Cardiac muscle cell (in vitro differentiated cells and primary cell): ENCODE measurements at regions not wholly inside any gene's neighbourhood (a gene's known extent, or its start where the extent isn't known, plus 50 kb on each side); places are given as distances from the start of the nearest gene placed in this dataset.

ENCODE experiments used
- DNase-seq, 2 donors: peaks; one replicate each; pipeline versions ENCODE4 v3.0.0 to v3.0.0-alpha.2; 2010 to 2017; ENCODE audit warnings: low read depth in 1 of 2, low spot score in 1 of 2
- H3K27ac ChIP-seq: fragments of 200-600 bp; sonication (generic); 2 replicates; pipeline ENCODE4 v1.5.1; 2016
- H3K27me3 ChIP-seq: fragments of 200-600 bp; sonication (generic); 2 replicates; pipeline ENCODE4 v1.6.0; 2016; ENCODE audit warnings: control low read depth
- H3K36me3 ChIP-seq: fragments of 200-600 bp; sonication (generic); 2 replicates; pipeline ENCODE4 v1.5.1; 2016; ENCODE audit warnings: control low read depth
- H3K4me1 ChIP-seq: fragments of 200-600 bp; sonication (generic); 2 replicates; pipeline ENCODE4 v1.8.1; 2017; ENCODE audit warnings: low read depth, mild to moderate bottlenecking, mixed run types
- H3K4me3 ChIP-seq: fragments of 200-600 bp; sonication (generic); 2 replicates; pipeline ENCODE4 v1.5.1; 2016; ENCODE audit warnings: mild to moderate bottlenecking
- H3K9me3 ChIP-seq: fragments of 200-600 bp; sonication (generic); 2 replicates; pipeline ENCODE4 v1.5.1; 2017; ENCODE audit warnings: low read depth, mild to moderate bottlenecking, control low read depth
- CTCF ChIP-seq: IDR thresholded peaks from 2 replicates; pipeline ENCODE4 v1.5.1; 2012; ENCODE audit warnings: low read depth, mild to moderate bottlenecking, low read length

- no peak for TF ChIP-seq CTCF
- Histone ChIP-seq H3K27ac (no peak overlapping the region), H3K27me3 (no peaks in the 10 kb centered on the region), H3K4me3 (no peak overlapping the region), H3K36me3 (no peaks in the 10 kb centered on the region), H3K4me1 (no peaks in the 10 kb centered on the region), H3K9me3 (no peaks in the 10 kb centered on the region)
- peak in 1 of 2 donors; percentile 2 for DNase-seq
Observed at GRCh38 chr13:106873810-106874209, 305.9 kb upstream of the ARGLU1 start.

GRCh38 chr13:106867249-106867648 is 299.3 kb upstream of the ARGLU1 start:
- H3K9me3 ChIP-seq: no peaks in the 10 kb centered on the region
- no peaks in the 10 kb centered on the region for H3K36me3 ChIP-seq
- no peak for TF ChIP-seq CTCF
- H3K27ac ChIP-seq: no peak overlapping the region
- peak in 1 of 2 donors; percentile 11 for DNase-seq
- H3K4me1 ChIP-seq: no peaks in the 10 kb centered on the region
- H3K4me3 ChIP-seq: no peak overlapping the region
- no peaks in the 10 kb centered on the region for H3K27me3 ChIP-seq

GRCh38 chr13:106865716-106866440 is 297.9 kb upstream of the ARGLU1 start:
- no peak overlapping the region for H3K4me3 ChIP-seq
- DNase-seq: no peak

GRCh38 chr13:106859533-106859904 is 291.6 kb upstream of the ARGLU1 start:
- no peaks in the 10 kb centered on the region for H3K9me3 ChIP-seq
- peaks cover 6% of the 10 kb centered on the region for H3K4me1 ChIP-seq
- H3K4me3 ChIP-seq: no peak overlapping the region
- H3K27ac ChIP-seq: no peak overlapping the region
- H3K36me3 ChIP-seq: no peaks in the 10 kb centered on the region
- no peaks in the 10 kb centered on the region for H3K27me3 ChIP-seq
- no peak for DNase-seq
- no peak for TF ChIP-seq CTCF

More at GRCh38 chr13:106865716-106866440, 297.9 kb upstream of the ARGLU1 start:
- Histone ChIP-seq H3K36me3 (no peaks in the 10 kb centered on the region), H3K27ac (no peak overlapping the region), H3K4me1 (no peaks in the 10 kb centered on the region), H3K9me3 (no peaks in the 10 kb centered on the region), H3K27me3 (no peaks in the 10 kb centered on the region)
- no peak for TF ChIP-seq CTCF

DNA sequence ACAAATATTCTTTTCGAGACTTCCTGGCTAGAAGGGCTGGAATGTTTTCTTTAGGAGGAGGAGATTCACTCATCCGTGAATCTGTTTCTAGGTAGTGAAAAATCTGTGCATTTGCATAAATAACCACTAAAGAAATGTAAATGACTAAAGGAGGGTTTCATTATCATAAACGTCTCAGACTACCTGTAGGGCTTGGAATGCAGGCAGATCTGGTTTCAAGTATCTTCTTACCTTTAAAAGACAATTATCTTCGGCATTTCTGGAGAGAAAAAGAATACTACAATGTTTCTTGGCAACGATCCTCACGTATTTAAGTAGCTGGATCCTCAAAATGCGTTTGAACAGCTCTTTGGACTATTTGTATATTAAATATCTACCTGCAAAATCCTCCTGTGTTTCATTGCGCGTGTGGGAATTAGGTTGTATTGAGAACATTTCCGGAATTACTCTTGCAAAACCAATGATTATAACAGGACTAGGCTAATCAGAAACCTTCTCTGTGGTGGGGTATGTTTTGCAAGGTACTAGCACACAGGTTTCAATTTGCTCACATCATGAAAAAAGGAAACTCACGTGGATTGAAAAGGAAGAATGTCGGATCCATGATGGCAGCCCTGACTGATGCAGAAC is 291.1 kb upstream of the ARGLU1 start:
- Histone ChIP-seq H3K27me3 (no peaks in the 10 kb centered on the region), H3K36me3 (no peaks in the 10 kb centered on the region), H3K4me1 (peaks cover 6% of the 10 kb centered on the region), H3K9me3 (no peaks in the 10 kb centered on the region), H3K4me3 (no peak overlapping the region), H3K27ac (no peak overlapping the region)
- DNase-seq: no peak
- no peak for TF ChIP-seq CTCF
